Mucosa of descending colon (tissue), 3 donors: ENCODE measurements at regions not wholly inside any gene's neighbourhood (a gene's known extent, or its start where the extent isn't known, plus 50 kb on each side); places are given as distances from the start of the nearest gene placed in this dataset.
"Not testable (repeated sequence)": the region's sequence is repeated elsewhere in the genome, so short reads cannot be mapped to it uniquely, and the experiment has no call there.

ENCODE experiments used
- ATAC-seq: fragments of 200-7000 bp; cut with Tn5 transposase; one replicate; pipeline ENCODE4 v1.9.1; 2020; ENCODE audit warnings: mild to moderate bottlenecking, moderate library complexity
- DNase-seq, 3 donors: peaks; one replicate each; pipeline ENCODE4 v3.0.0-alpha.2; 2020
- H3K36me3 ChIP-seq: fragments of 200-600 bp; one replicate; pipeline ENCODE4 v1.8.0; 2021; ENCODE audit warnings: low read depth, mild to moderate bottlenecking
- H3K4me1 ChIP-seq: fragments of 200-600 bp; one replicate; pipeline ENCODE4 v1.8.0; 2021; ENCODE audit warnings: low read depth, mild to moderate bottlenecking
- H3K4me3 ChIP-seq: fragments of 200-600 bp; one replicate; pipeline ENCODE4 v1.8.0; 2021; ENCODE audit warnings: mild to moderate bottlenecking
- H3K9me3 ChIP-seq: fragments of 200-600 bp; one replicate; pipeline ENCODE4 v1.8.0; 2021; ENCODE audit warnings: mild to moderate bottlenecking
- intact Hi-C, 2 donors: fragments of 100-400 bp; cut with DNase I in 1 of 2; cut with micrococcal nuclease in 1 of 2; formaldehyde crosslinking; loops; one replicate each; pipeline versions ENCODE4 v1.11.0 to v1.11.1; 2022; cut with DNase I, micrococcal nuclease
- TF ChIP-seq, protein P1 (sequence below): fragments of 200-600 bp; IDR thresholded peaks from one replicate; pipeline ENCODE4 v1.8.0; 2022; ENCODE audit warnings: antibody characterized with exemption, mild to moderate bottlenecking
- donor health status: DM: no; HTN: no; CAD: no; lungs with moderate emphysema.
- donor health status: DM: no; HTN: no; CAD: no.
- donor health status: DM: no; HTN: yes; CAD: no.

DNA sequence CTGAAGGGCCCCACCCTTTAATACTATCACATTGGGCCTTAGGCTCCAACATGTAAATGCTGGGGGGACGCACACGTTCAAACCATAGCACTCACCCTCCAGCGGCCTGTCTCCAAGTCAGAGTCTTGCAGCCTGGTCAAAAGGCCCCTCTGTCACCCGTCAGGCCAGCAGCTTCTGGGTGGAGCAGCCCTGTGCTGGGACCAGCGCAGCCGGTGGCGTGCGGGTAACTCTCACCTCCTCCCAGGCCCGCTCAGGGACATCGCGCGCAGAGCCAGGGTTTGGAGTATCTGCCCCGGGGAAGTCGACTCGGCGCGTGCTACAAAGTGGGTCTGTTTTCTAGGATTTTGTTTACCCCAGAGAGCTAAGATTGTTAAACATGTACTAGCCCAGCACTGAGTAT is 93.0 kb upstream of the COL5A1 start:
- no peak overlapping the region for H3K4me3 ChIP-seq
- no peaks in the 10 kb centered on the region for H3K36me3 ChIP-seq
- H3K4me1 ChIP-seq = no peaks in the 10 kb centered on the region
- TF ChIP-seq, protein P1, sequence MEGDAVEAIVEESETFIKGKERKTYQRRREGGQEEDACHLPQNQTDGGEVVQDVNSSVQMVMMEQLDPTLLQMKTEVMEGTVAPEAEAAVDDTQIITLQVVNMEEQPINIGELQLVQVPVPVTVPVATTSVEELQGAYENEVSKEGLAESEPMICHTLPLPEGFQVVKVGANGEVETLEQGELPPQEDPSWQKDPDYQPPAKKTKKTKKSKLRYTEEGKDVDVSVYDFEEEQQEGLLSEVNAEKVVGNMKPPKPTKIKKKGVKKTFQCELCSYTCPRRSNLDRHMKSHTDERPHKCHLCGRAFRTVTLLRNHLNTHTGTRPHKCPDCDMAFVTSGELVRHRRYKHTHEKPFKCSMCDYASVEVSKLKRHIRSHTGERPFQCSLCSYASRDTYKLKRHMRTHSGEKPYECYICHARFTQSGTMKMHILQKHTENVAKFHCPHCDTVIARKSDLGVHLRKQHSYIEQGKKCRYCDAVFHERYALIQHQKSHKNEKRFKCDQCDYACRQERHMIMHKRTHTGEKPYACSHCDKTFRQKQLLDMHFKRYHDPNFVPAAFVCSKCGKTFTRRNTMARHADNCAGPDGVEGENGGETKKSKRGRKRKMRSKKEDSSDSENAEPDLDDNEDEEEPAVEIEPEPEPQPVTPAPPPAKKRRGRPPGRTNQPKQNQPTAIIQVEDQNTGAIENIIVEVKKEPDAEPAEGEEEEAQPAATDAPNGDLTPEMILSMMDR = no peak
- no peaks in the 10 kb centered on the region for H3K9me3 ChIP-seq
- DNase-seq = peak in 2 of 3 donors; percentile 5 to 29
- intact Hi-C loops = no loop called here
- no peak for ATAC-seq

GRCh38 chr9:134549336-134549735 is 92.3 kb upstream of the COL5A1 start:
- intact Hi-C loops = no loop called here
- H3K4me1 ChIP-seq = no peaks in the 10 kb centered on the region
- ATAC-seq (no peak), DNase-seq (peak in 2 of 3 donors; percentile 16 to 19)
- H3K9me3 ChIP-seq = no peaks in the 10 kb centered on the region
- TF ChIP-seq, protein P1 = no peak
- H3K36me3 ChIP-seq = no peaks in the 10 kb centered on the region
- no peak overlapping the region for H3K4me3 ChIP-seq

DNA sequence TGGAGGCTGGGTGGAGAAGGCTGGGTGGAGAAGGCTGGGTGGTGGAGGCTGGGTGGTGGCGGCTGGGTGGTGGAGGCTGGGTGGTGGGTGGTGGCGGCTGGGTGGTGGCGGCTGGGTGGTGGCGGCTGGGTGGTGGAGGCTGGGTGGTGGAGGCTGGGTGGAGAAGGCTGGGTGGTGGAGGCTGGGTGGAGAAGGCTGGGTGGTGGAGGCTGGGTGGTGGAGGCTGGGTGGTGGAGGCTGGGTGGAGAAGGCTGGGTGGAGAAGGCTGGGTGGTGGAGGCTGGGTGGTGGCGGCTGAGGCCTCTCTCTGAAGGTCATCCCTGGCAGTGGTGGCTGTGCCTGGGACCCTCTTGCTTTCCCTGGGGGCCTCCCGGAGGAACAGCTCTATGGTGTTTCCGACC is 91.5 kb upstream of the COL5A1 start:
- intact Hi-C loops, ATAC-seq, H3K4me3 ChIP-seq, H3K9me3 ChIP-seq, H3K4me1 ChIP-seq, H3K36me3 ChIP-seq: not testable (repeated sequence)
- peak in 2 of 3 donors; percentile 2 to 11 for DNase-seq

- DNase-seq = peak in 2 of 3 donors; percentile 7 to 26
- intact Hi-C loops = no loop called here
- no peak for ATAC-seq
These were observed 91.0 kb upstream of the COL5A1 start for GRCh38 chr9:134550584-134550983.

GRCh38 chr9:134551176-134551575 is 90.4 kb upstream of the COL5A1 start:
- intact Hi-C loops = no loop called here
- TF ChIP-seq, protein P1 = no peak
- Histone ChIP-seq H3K4me3 (no peak overlapping the region), H3K9me3 (no peaks in the 10 kb centered on the region), H3K36me3 (no peaks in the 10 kb centered on the region), H3K4me1 (no peaks in the 10 kb centered on the region)
- ATAC-seq (no peak), DNase-seq (peak in 2 of 3 donors; percentile 20 to 29)

More at GRCh38 chr9:134550584-134550983, 91.0 kb upstream of the COL5A1 start:
- Histone ChIP-seq H3K4me3 (no peak overlapping the region), H3K36me3 (no peaks in the 10 kb centered on the region), H3K9me3 (no peaks in the 10 kb centered on the region), H3K4me1 (no peaks in the 10 kb centered on the region)
- TF ChIP-seq, protein P1 = no peak

- intact Hi-C loops = no loop called here
- DNase-seq (peak in 2 of 3 donors; percentile 11 to 41), ATAC-seq (peak; percentile 40)
- H3K9me3 ChIP-seq = no peaks in the 10 kb centered on the region
- H3K36me3 ChIP-seq = no peaks in the 10 kb centered on the region
- TF ChIP-seq, protein P1 = no peak
- no peaks in the 10 kb centered on the region for H3K4me1 ChIP-seq
- H3K4me3 ChIP-seq = no peak overlapping the region
These were observed 89.8 kb upstream of the COL5A1 start for GRCh38 chr9:134551644-134552348.
